Activated CD8-positive, alpha-beta T cell treated with anti-CD3 and anti-CD28 coated beads, Interleukin-2, amount 10 ng/mL, durations not matched to agents 7 days and 5 days (primary cell): ENCODE measurements at regions not wholly inside any gene's neighbourhood (a gene's known extent, or its start where the extent isn't known, plus 50 kb on each side); places are given as distances from the start of the nearest gene placed in this dataset.
"Not testable (repeated sequence)": the region's sequence is repeated elsewhere in the genome, so short reads cannot be mapped to it uniquely, and the experiment has no call there.

Experiments used
- ATAC-seq: fragments of 150-1000 bp; cut with Tn5 transposase; one replicate; pipeline ENCODE4 v1.10.0; 2021; ENCODE audit warnings: moderate library complexity
- CTCF ChIA-PET: fragments of 350-600 bp; sonication (Branson Sonifier 250); formaldehyde crosslinking; loops from one replicate; lab custom pipeline; 2021; ENCODE audit warnings: antibody characterized with exemption; lab: Charles Lee
- POLR2A ChIA-PET: fragments of 350-600 bp; sonication (Branson Sonifier 250); formaldehyde crosslinking; loops from one replicate; lab custom pipeline; 2021; ENCODE audit warnings: antibody characterized with exemption; lab: Charles Lee
- DNase-seq: peaks from one replicate; pipeline ENCODE4 v3.0.0-alpha.2; 2020
- H3K27ac Mint-ChIP-seq: one replicate; pipeline ENCODE4 v1.8.0; 2021; ENCODE audit warnings: mild to moderate bottlenecking, mixed read lengths
- H3K27me3 Mint-ChIP-seq: one replicate; pipeline ENCODE4 v1.8.0; 2021; ENCODE audit warnings: low read depth, mixed read lengths
- H3K36me3 Mint-ChIP-seq: one replicate; pipeline ENCODE4 v1.8.0; 2021; ENCODE audit warnings: low read depth, mixed read lengths
- H3K4me1 Mint-ChIP-seq: one replicate; pipeline ENCODE4 v1.8.0; 2021; ENCODE audit warnings: low read depth, mixed read lengths
- H3K4me3 Mint-ChIP-seq: one replicate; pipeline ENCODE4 v1.8.0; 2021; ENCODE audit warnings: mild to moderate bottlenecking, mixed read lengths
- H3K9me3 Mint-ChIP-seq: one replicate; pipeline ENCODE4 v1.8.0; 2022; ENCODE audit warnings: mixed read lengths; ENCODE audit not compliant: insufficient read depth

- DNase-seq: no peak
- Mint-ChIP-seq H3K4me1 (no peaks in the 10 kb centered on the region), H3K36me3 (no peaks in the 10 kb centered on the region), H3K9me3 (no peaks in the 10 kb centered on the region), H3K27ac (no peak overlapping the region), H3K27me3 (no peaks in the 10 kb centered on the region), H3K4me3 (no peak overlapping the region)
- ChIA-PET CTCF (no interaction called here), POLR2A (no interaction called here)
- no peak for ATAC-seq
Observed at GRCh38 chr11:87740451-87740850, 434.8 kb downstream of the RAB38 start.

GRCh38 chr11:87739766-87740165 lies 435.5 kb downstream of the RAB38 start:
- Mint-ChIP-seq H3K4me1 (no peaks in the 10 kb centered on the region), H3K27me3 (no peaks in the 10 kb centered on the region), H3K9me3 (no peaks in the 10 kb centered on the region), H3K36me3 (no peaks in the 10 kb centered on the region), H3K4me3 (no peak overlapping the region), H3K27ac (no peak overlapping the region)
- ChIA-PET POLR2A (interaction anchor here (0.6 kb wide), 1 partner anchor 629 kb away, joined by 5 read pairs; no protein-coding TSS in a partner anchor), CTCF (no interaction called here)
- DNase-seq (no peak), ATAC-seq (no peak)

- ChIA-PET CTCF (no interaction called here), POLR2A (interaction anchor here (0.6 kb wide), 1 partner anchor 628 kb away, joined by 5 read pairs; no protein-coding TSS in a partner anchor)
- Mint-ChIP-seq H3K9me3 (no peaks in the 10 kb centered on the region), H3K27me3 (no peaks in the 10 kb centered on the region), H3K27ac (no peak overlapping the region), H3K4me1 (no peaks in the 10 kb centered on the region), H3K4me3 (no peak overlapping the region), H3K36me3 (no peaks in the 10 kb centered on the region)
- DNase-seq (no peak), ATAC-seq (no peak)
Observed at GRCh38 chr11:87739261-87739660, 436.0 kb downstream of the RAB38 start.

- Mint-ChIP-seq H3K36me3 (no peaks in the 10 kb centered on the region), H3K27ac (no peak overlapping the region), H3K4me3 (no peak overlapping the region), H3K4me1 (no peaks in the 10 kb centered on the region), H3K27me3 (no peaks in the 10 kb centered on the region), H3K9me3 (no peaks in the 10 kb centered on the region)
- POLR2A ChIA-PET: interaction anchor here (0.7 kb wide), 1 partner anchor 830 kb away, joined by 3 read pairs; no protein-coding TSS in a partner anchor
- no peak for ATAC-seq
- DNase-seq: no peak
- CTCF ChIA-PET: no interaction called here
Observed at GRCh38 chr11:87736928-87737327, 438.3 kb downstream of the RAB38 start.

GRCh38 chr11:87726506-87726905 lies 448.7 kb downstream of the RAB38 start:
- POLR2A ChIA-PET: no interaction called here
- Mint-ChIP-seq H3K27ac (no peak overlapping the region), H3K36me3 (no peaks in the 10 kb centered on the region), H3K27me3 (no peaks in the 10 kb centered on the region), H3K4me1 (no peaks in the 10 kb centered on the region), H3K9me3 (no peaks in the 10 kb centered on the region), H3K4me3 (no peak overlapping the region)
- no peak for ATAC-seq
- CTCF ChIA-PET: no interaction called here
- DNase-seq: no peak

- no peaks in the 10 kb centered on the region for H3K4me1 Mint-ChIP-seq
- H3K9me3 Mint-ChIP-seq: no peaks in the 10 kb centered on the region
- H3K4me3 Mint-ChIP-seq: no peak overlapping the region
- POLR2A ChIA-PET: no interaction called here
- no peaks in the 10 kb centered on the region for H3K36me3 Mint-ChIP-seq
- no peak for DNase-seq
- no peaks in the 10 kb centered on the region for H3K27me3 Mint-ChIP-seq
- no peak for ATAC-seq
- no peak overlapping the region for H3K27ac Mint-ChIP-seq
- CTCF ChIA-PET: no interaction called here
Observed at GRCh38 chr11:87724358-87724757, 450.9 kb downstream of the RAB38 start.

GRCh38 chr11:87722756-87723565 lies 452.3 kb downstream of the RAB38 start:
- Mint-ChIP-seq H3K36me3 (no peaks in the 10 kb centered on the region), H3K4me3 (no peak overlapping the region), H3K27ac (no peak overlapping the region), H3K9me3 (no peaks in the 10 kb centered on the region), H3K4me1 (no peaks in the 10 kb centered on the region), H3K27me3 (no peaks in the 10 kb centered on the region)
- ATAC-seq: no peak
- DNase-seq: peak; percentile 22
- ChIA-PET POLR2A (no interaction called here), CTCF (interaction anchor here (0.7 to 1.2 kb wide), 2 partner anchors 61 to 819 kb away, joined by 3 read pairs; no protein-coding TSS in a partner anchor)

GRCh38 chr11:87719326-87720073 lies 455.7 kb downstream of the RAB38 start:
- H3K4me1 Mint-ChIP-seq: no peaks in the 10 kb centered on the region
- H3K9me3 Mint-ChIP-seq: no peaks in the 10 kb centered on the region
- no peaks in the 10 kb centered on the region for H3K36me3 Mint-ChIP-seq
- no peak for DNase-seq
- no peaks in the 10 kb centered on the region for H3K27me3 Mint-ChIP-seq
- no peak for ATAC-seq
- CTCF ChIA-PET: no interaction called here
- no peak overlapping the region for H3K27ac Mint-ChIP-seq
- POLR2A ChIA-PET: no interaction called here
- no peak overlapping the region for H3K4me3 Mint-ChIP-seq

- ATAC-seq: no peak
- no peak for DNase-seq
- POLR2A ChIA-PET: no interaction called here
- H3K9me3 Mint-ChIP-seq: no peaks in the 10 kb centered on the region
- no peaks in the 10 kb centered on the region for H3K36me3 Mint-ChIP-seq
- CTCF ChIA-PET: no interaction called here
- no peak overlapping the region for H3K27ac Mint-ChIP-seq
- H3K4me3 Mint-ChIP-seq: no peak overlapping the region
- H3K27me3 Mint-ChIP-seq: no peaks in the 10 kb centered on the region
- no peaks in the 10 kb centered on the region for H3K4me1 Mint-ChIP-seq
Observed at GRCh38 chr11:87712802-87713202, 462.4 kb downstream of the RAB38 start.

- CTCF ChIA-PET: no interaction called here
- Mint-ChIP-seq H3K27me3 (no peaks in the 10 kb centered on the region), H3K27ac (no peak overlapping the region), H3K4me1 (no peaks in the 10 kb centered on the region), H3K4me3 (no peak overlapping the region), H3K9me3 (no peaks in the 10 kb centered on the region), H3K36me3 (no peaks in the 10 kb centered on the region)
- DNase-seq (no peak), ATAC-seq (no peak)
- POLR2A ChIA-PET: no interaction called here
Observed at GRCh38 chr11:87712391-87712790, 462.9 kb downstream of the RAB38 start.

- CTCF ChIA-PET, ATAC-seq, H3K27ac Mint-ChIP-seq, H3K4me1 Mint-ChIP-seq, H3K9me3 Mint-ChIP-seq, H3K27me3 Mint-ChIP-seq, DNase-seq, H3K4me3 Mint-ChIP-seq, H3K36me3 Mint-ChIP-seq, POLR2A ChIA-PET: not testable (repeated sequence)
Observed at GRCh38 chr11:87703589-87703988, 471.7 kb downstream of the RAB38 start.

- H3K9me3 Mint-ChIP-seq: no peaks in the 10 kb centered on the region
- no peak overlapping the region for H3K27ac Mint-ChIP-seq
- H3K36me3 Mint-ChIP-seq: no peaks in the 10 kb centered on the region
- POLR2A ChIA-PET: no interaction called here
- CTCF ChIA-PET: no interaction called here
- H3K4me3 Mint-ChIP-seq: no peak overlapping the region
- no peaks in the 10 kb centered on the region for H3K27me3 Mint-ChIP-seq
- H3K4me1 Mint-ChIP-seq: no peaks in the 10 kb centered on the region
- ATAC-seq: no peak
- no peak for DNase-seq
Observed at GRCh38 chr11:87675993-87676392, 499.2 kb downstream of the RAB38 start.
